ENCODE measurements at regions not wholly inside any gene's neighbourhood (a gene's known extent, or its start where the extent isn't known, plus 50 kb on each side); places are given as distances from the start of the nearest gene placed in this dataset.
"Not testable (repeated sequence)": the region's sequence is repeated elsewhere in the genome, so short reads cannot be mapped to it uniquely, and the experiment has no call there.

GRCh38 chr14:106141242-106142220 is 615.1 kb downstream of the TMEM121 start:
- DNase-seq (ENCODE audit: low read depth): no peak

DNA sequence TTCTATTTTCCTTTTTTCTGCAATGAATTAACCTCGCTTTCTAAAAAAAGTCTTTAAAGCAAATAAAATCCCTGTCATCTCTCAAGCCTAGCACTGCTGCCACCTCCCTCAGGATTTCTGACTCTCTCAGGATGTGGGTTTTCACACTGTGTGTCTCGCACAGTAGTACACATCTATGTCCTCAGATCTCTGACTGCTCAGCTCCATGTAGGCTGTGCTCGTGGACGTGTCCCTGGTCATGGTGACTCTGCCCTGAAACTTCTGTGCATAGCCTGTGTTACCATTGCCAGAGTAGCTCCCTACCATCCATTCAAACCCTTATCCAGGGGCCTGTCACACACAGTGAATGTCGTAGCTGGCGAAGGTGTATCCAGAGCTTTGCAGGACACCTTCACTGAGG is 619.3 kb downstream of the TMEM121 start:
- DNase-seq (ENCODE audit: low read depth): not testable (repeated sequence)

DNA sequence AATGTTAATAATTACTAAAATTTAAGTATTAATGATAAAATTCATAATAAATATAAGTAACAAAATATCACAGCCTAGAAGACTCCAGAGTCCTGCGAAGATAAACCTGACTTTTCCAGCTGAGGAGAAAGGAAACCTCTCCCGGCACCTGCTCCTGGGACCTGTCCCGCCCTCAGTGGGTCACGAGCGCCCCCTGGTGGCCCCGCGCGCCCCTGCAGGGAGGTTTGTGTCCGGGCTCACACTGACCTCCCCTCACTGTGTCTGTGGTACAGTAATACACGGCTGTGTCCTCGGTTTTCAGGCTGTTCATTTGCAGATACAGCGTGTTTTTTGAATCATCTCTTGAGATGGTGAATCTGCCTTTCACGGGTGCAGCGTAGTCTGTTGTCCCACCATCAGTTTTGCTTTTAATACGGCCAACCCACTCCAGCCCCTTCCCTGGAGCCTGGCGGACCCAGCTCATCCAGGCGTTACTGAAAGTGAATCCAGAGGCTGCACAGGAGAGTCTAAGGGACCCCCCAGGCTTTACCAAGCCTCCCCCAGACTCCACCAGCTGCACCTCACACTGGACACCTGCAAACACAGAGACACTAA is 627.1 kb downstream of the TMEM121 start:
- DNase-seq (ENCODE audit: low read depth): not testable (repeated sequence)

GRCh38 chr14:106163316-106163715 is 636.9 kb downstream of the TMEM121 start:
- DNase-seq (ENCODE audit: low read depth): no peak

DNA sequence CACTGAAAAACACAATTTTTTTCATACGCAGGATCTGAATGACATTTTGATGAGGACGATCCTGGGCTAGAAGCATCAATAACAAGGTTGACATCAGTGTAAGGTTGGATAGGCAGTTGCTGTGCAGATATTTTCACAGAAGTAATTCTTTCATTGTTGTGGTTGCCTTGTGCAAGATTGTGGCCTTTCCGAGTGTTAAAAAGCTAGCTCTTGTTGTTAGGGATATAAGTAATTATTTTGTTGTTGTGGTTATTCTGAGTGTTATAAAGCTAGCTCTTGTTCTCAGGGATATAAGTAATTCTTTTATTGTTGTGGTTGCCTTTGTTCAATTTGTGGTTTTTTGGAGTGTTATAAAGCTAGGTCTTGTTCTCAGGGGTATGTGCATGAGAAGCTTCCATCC is 637.4 kb downstream of the TMEM121 start:
- not testable (repeated sequence) for DNase-seq (ENCODE audit: low read depth)

GRCh38 chr14:106166232-106166631 is 639.8 kb downstream of the TMEM121 start:
- DNase-seq (ENCODE audit: low read depth): no peak

GRCh38 chr14:106166650-106167204 is 640.3 kb downstream of the TMEM121 start:
- DNase-seq (ENCODE audit: low read depth): no peak

DNA sequence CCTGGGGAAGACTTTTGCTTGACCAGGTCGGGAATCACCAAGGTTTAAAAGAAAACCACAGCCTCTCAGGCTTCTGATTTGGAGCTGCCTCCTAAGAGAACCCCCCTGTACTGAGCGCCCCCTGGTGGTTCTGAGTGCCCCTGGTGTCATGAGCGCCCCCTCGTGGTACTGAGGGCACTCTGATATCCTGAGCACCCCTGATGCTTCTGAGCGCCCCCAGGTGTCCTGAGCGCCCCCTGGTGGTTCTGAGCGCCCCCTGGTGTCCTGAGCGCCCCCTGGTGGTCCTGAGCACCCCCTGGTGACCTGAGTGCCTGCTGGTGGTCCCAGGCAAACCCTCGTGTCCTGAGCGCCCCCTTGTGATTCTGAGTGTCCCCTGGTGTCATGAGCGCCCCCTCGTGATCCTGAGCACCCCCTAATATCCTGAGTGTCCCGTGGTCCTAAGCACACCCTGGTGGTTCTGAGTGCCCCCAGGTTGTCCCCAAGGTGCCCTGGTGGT is 643.8 kb downstream of the TMEM121 start:
- not testable (repeated sequence) for DNase-seq (ENCODE audit: low read depth)

DNA sequence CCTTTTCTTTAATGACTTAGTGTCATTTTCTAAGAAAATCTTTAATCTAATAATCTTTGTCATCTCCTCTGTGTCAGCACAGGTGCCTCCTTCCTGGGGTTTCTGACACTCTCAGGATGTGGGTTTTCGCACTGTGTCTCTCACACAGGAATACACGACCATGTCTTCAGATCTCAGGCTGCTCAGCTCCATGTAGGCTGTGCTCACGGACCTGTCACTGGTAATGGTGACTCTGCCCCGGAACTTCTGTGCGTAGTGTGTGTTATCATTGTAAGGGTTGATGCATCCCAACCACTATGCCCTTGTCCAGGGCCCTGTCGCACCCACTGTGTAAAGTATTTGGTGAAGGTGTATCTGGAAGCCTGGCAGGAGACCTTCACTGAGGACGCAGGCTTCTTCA is 647.8 kb downstream of the TMEM121 start:
- no peak for DNase-seq (ENCODE audit: low read depth)

DNA sequence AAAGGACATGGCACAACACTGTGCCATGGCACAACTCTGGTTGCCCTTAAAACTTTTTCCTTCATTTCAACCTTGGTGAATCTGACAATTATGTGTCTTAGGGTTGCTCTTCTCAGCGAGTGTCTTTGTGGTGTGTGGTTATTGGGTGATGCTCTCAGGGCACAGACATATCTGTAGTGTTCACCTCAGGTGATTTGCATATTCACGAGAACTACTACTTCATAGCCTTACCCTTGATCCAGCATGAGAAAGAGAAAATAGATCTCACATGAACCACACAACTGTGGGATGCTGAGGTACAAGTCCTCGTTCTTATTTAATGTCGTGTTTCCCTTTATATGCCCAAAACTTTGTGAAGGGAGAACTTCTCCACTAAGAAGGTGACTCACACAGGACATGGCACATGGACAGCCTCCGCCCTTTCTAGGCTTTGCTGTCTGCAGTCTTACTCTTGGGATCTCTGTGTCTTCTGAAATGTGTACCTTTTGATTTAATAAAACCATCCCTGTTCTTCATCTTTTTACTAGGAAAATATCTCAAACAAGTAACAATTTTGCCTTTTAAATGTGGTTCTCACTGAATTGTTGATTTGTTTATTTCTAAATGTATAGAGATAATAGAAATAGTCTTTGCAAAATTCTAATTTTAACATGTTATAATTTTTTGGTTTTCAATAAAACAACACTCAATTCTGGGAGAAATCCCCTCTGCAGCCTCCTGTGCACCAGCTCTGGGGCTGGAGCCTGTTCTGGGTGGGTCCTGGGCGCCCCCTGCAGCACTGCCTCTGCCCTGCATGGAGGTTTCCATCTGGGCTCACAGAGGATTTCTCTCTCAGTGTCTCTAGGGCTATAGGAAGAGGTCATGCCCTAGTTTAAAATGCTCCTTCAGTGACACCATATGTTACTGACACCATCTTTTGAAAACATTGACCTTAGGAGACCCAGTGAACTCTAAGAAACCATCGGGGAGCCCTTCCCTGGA is 651.2 kb downstream of the TMEM121 start:
- not testable (repeated sequence) for DNase-seq (ENCODE audit: low read depth)

- DNase-seq (ENCODE audit: low read depth): no peak
Measured at GRCh38 chr14:106179761-106180160, 653.4 kb downstream of the TMEM121 start.

DNA sequence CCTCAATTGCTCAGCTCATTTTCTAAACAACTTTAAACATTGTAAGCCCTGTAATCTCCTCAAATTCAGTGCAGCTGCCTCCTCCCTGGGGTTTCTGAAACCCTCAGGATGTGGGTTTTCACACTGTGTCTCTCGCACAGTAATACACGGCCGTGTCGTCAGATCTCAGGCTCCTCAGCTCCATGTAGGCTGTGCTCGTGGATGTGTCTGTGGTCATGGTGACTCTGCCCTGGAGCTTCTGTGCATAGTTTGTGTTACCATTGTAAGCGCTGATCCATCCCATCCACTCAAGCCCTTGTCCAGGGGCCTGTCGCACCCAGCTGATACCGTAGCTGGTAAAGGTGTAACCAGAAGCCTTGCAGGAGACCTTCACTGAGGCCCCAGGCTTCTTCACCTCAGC is 658.4 kb downstream of the TMEM121 start:
- DNase-seq (ENCODE audit: low read depth): not testable (repeated sequence)

DNA sequence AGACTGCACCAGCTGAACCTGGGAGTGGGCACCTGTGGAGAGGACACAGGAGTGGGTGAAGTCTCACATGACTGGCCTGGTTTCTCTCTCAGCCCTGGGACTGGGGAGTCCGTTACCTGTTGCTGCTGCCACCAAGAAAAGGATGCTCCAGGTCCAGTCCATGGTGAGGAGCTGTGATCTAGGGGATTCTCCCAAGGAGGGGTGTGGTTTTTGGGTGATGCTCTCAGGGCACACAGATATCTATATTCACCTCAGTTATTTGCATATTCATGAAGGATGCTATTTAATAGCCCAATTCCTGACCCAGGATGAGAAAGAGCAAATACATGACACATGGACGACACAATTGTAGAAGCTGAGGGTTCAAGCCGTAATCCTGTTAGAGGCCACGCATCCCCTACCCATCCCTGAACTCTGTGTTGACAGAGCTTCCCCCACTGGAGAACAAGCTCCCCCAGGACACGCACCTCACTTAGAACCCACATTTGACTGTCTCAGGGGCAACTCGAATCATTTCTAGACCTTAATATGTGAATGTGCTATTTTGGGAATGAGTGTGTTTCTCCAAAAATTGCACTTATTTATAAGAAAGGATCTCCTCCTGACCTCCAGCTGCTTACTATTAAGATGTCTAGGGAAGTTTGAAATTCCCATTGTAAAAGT is 658.9 kb downstream of the TMEM121 start:
- DNase-seq (ENCODE audit: low read depth): not testable (repeated sequence)

- no peak for DNase-seq (ENCODE audit: low read depth)
Measured at GRCh38 chr14:106185837-106186233, 659.5 kb downstream of the TMEM121 start.

- no peak for DNase-seq (ENCODE audit: low read depth)
Measured at GRCh38 chr14:106187216-106187615, 660.8 kb downstream of the TMEM121 start.

DNA sequence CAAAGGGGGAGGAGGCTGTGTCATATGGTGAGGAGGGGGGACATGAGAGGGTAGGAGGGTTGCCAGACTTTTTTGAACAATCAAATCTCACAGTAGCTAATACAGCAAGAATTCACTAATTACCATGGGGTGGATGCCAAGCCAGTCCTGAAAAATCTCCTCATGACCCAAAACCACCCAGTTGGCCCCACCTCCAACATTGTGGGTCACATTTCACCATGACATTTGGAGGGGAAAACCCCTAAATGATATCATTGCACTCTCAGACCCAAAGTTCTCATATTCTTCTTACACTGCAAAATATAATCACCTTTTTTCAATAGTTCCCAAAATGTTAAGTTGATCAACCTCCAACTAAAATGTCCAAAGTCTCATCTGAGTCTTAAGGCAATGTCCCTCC is 666.3 kb downstream of the TMEM121 start:
- not testable (repeated sequence) for DNase-seq (ENCODE audit: low read depth)

DNA sequence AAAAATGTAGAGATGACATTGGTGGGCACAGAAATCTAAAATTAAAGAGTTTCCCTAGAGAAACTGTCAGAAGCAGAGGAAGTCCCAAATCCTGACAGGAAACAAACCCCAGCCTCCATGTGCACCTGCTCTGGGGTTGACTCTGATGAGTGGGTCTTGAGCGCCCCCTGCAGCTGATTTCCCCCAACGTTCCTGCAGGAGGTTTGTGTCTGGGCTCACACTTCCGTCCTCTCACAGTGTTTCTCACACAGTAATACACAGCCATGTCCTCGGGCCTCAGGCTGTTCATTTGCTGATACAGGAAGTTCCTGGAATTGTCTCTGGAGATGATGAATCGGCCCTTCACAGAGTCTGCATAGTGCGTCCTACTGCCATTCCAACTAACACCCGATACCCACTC is 670.1 kb downstream of the TMEM121 start:
- not testable (repeated sequence) for DNase-seq (ENCODE audit: low read depth)

DNA sequence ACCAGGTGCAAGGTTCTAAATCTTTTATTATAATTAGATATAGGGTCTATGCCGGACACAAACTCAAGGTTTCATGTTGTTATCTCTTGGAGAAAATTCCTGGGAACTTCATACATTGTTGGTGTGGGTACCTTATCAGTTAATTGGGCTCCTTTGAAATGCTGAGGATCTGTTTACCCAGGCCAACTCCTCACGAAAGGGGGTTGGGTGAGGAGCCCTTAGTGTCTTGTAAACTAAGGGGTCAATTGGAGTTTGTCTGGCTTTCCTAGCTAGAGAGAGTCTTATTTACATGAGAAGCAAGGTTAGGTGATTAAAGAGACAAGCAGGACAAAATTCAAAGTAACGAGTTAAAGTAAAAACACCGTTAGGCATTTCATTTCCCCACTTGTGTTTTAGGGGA is 670.9 kb downstream of the TMEM121 start:
- DNase-seq (ENCODE audit: low read depth): not testable (repeated sequence)

- DNase-seq (ENCODE audit: low read depth): no peak
Measured at GRCh38 chr14:106199097-106199496, 672.7 kb downstream of the TMEM121 start.

DNA sequence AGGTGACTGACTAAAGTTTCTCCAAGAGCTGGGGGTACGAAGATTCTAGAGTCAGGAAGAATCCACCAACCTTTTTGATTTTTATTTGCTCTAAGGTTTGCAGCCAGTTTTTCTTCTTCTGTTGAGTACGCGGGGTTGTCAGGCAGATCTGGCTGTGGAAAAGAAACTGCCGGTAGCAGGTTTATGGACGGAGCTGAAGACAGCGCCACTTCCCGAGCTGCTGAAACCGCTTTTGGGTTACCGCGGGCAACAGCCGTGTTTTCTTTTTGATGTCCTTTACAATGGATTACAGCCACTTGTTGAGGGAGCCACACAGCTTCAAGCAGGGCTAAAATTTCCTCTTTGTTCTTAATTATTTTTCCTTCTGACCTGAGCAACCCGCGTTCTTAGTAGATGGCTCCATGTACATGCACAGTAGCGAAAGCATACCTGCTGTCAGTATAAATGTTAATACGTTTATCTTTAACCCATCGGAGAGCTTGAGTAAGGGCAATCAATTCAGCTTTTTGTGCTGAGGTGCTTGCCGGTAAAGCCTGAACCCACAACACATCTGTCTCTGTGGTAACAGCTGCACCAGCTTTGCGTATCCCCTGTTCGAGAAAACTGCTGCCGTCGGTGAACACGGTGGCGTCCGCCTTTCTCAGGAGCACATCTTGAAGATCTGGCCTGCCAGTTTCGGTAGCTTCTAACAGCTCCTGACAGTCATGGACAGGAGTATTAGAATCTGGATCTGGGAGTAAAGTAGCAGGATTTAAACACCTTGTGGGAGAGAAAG is 674.3 kb downstream of the TMEM121 start:
- no peak for DNase-seq (ENCODE audit: low read depth)
